HEK293 (cell line): ENCODE measurements at regions not wholly inside any gene's neighbourhood (a gene's known extent, or its start where the extent isn't known, plus 50 kb on each side); places are given as distances from the start of the nearest gene placed in this dataset.

Experiments
- CTCF ChIP-seq: fragments of 450-650 bp; formaldehyde crosslinking; IDR thresholded peaks from 2 replicates; pipeline ENCODE4 v1.5.1; 2016; ENCODE audit warnings: missing biosample characterization, missing genetic modification characterization
- KLF7 ChIP-seq: fragments of 450-650 bp; formaldehyde crosslinking; IDR thresholded peaks from 2 replicates; pipeline ENCODE4 v1.5.1; 2016; ENCODE audit warnings: missing biosample characterization, missing genetic modification characterization, borderline replicate concordance
- TCF7L2 ChIP-seq: IDR thresholded peaks from 2 replicates; pipeline ENCODE4 v1.6.1; 2011; ENCODE audit warnings: low read depth, mild to moderate bottlenecking, inconsistent platforms, low read length, moderate library complexity, borderline replicate concordance
- ZNF24 ChIP-seq: fragments of 450-650 bp; formaldehyde crosslinking; IDR thresholded peaks from 2 replicates; pipeline ENCODE4 v1.5.1; 2016; ENCODE audit warnings: missing biosample characterization, missing genetic modification characterization
- ZNF274 ChIP-seq, 2 experiments: fragments of 200-500 bp in 1 of 2; fragments of 450-650 bp in 1 of 2; sonication (Bioruptor generic) in 1 of 2; formaldehyde crosslinking in 1 of 2; IDR thresholded peaks; 2 replicates each; pipeline versions ENCODE4 v1.5.1 to v1.6.1; 2014 to 2016; ENCODE audit warnings: borderline replicate concordance in 1 of 2, inconsistent platforms in 1 of 2, low read length in 1 of 2, missing biosample characterization in 1 of 2, missing genetic modification characterization in 1 of 2
- ZNF398 ChIP-seq: fragments of 450-650 bp; formaldehyde crosslinking; IDR thresholded peaks from 2 replicates; pipeline ENCODE4 v1.5.1; 2017; ENCODE audit warnings: missing biosample characterization, missing genetic modification characterization
- ZNF561 ChIP-seq: fragments of 450-650 bp; IDR thresholded peaks from 2 replicates; pipeline ENCODE4 v1.5.1; 2018; ENCODE audit warnings: missing biosample characterization, missing genetic modification characterization, borderline replicate concordance

GRCh38 chr3:132840201-132840700 lies 118.0 kb upstream of the NPHP3 start:
- TF ChIP-seq CTCF (tag by site-specific recombination): no peak
- no peak for TF ChIP-seq ZNF398 (tag by site-specific recombination)
- no peak for TF ChIP-seq ZNF274 (IDR thresholded peaks at IDR 0.05; ENCODE audit: low read length)
- TF ChIP-seq ZNF274 (tag by site-specific recombination; IDR thresholded peaks at IDR 0.05; ENCODE audit: borderline replicate concordance): no peak
- no peak for TF ChIP-seq TCF7L2
- TF ChIP-seq ZNF561 (tag by site-specific recombination): no peak
- TF ChIP-seq KLF7 (tag by site-specific recombination): no peak
- no peak for TF ChIP-seq ZNF24 (tag by site-specific recombination)
